ENCODE measurements at regions not wholly inside any gene's neighbourhood (a gene's known extent, or its start where the extent isn't known, plus 50 kb on each side); places are given as distances from the start of the nearest gene placed in this dataset.

DNA sequence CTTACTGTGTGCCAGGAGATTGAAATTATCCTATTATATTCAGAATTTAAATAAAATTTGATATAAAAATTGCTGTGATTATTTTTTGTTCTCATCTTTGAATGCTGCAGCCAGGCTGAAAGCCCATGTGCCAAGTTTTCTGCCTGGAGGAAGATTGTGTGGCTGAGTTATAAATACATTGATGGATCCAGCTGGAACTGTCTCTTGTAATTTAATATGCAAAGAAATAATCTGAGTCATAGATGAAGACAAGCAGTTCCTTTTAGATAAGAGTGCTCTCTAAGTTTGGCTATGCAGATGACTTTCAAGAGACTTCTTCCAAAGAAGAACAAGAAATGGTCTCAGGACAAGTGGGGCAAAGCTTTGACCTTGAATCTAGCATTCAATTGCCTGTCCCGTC lies 871.0 kb downstream of the CDH11 start:
- TF ChIP-seq, protein P1, sequence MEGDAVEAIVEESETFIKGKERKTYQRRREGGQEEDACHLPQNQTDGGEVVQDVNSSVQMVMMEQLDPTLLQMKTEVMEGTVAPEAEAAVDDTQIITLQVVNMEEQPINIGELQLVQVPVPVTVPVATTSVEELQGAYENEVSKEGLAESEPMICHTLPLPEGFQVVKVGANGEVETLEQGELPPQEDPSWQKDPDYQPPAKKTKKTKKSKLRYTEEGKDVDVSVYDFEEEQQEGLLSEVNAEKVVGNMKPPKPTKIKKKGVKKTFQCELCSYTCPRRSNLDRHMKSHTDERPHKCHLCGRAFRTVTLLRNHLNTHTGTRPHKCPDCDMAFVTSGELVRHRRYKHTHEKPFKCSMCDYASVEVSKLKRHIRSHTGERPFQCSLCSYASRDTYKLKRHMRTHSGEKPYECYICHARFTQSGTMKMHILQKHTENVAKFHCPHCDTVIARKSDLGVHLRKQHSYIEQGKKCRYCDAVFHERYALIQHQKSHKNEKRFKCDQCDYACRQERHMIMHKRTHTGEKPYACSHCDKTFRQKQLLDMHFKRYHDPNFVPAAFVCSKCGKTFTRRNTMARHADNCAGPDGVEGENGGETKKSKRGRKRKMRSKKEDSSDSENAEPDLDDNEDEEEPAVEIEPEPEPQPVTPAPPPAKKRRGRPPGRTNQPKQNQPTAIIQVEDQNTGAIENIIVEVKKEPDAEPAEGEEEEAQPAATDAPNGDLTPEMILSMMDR (IDR thresholded peaks at IDR 0.05; ENCODE audit: insufficient read depth, low read depth, low read length): no peak
- DNase-seq (ENCODE audit: low read depth): no peak
- H3K4me3 ChIP-seq (ENCODE audit: low read depth, low read length): no peak overlapping the region

DNA sequence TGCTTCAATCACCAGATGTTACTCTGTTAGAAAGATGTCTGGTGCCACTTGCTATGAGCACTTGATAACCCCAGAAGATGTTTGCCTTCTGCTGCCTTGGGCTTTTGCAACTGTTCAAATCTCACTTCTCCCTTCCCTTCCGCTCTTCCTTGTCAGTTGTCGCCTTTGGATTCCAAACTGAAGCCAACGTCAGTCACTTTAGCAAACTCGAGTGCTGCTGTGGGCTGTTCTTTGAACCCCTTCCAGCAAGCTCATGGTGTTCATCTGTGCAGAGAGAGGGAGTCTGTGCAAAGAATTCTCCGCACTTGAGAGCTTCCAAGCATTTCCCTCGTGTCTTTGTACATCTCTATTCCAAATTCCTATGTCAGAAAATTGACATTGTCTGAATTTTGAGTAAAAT lies 879.4 kb downstream of the CDH11 start:
- TF ChIP-seq, protein P1 (IDR thresholded peaks at IDR 0.05; ENCODE audit: insufficient read depth, low read depth, low read length): no peak
- DNase-seq (ENCODE audit: low read depth): no peak
- no peak overlapping the region for H3K4me3 ChIP-seq (ENCODE audit: low read depth, low read length)

DNA sequence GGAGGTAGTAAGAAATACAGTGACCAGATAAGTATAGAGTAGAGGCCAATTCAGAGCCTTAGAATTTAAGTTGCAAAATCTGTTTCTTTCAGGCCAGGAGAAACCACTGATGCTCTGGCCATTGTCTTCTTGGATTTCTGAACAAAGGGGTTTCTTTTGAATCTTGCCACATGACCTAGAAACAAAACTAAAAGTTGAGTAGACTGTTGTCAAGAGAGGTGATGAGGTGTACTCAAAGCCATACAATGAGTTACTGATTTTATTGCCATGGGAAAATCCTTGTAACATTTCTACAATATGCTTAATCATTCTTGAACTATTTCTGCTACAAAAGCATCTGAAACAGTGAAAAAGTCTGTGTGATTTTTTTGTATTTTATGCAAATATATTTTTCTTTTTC lies 881.3 kb downstream of the CDH11 start:
- H3K4me3 ChIP-seq (ENCODE audit: low read depth, low read length): no peak overlapping the region
- TF ChIP-seq, protein P1 (IDR thresholded peaks at IDR 0.05; ENCODE audit: insufficient read depth, low read depth, low read length): no peak
- no peak for DNase-seq (ENCODE audit: low read depth)

DNA sequence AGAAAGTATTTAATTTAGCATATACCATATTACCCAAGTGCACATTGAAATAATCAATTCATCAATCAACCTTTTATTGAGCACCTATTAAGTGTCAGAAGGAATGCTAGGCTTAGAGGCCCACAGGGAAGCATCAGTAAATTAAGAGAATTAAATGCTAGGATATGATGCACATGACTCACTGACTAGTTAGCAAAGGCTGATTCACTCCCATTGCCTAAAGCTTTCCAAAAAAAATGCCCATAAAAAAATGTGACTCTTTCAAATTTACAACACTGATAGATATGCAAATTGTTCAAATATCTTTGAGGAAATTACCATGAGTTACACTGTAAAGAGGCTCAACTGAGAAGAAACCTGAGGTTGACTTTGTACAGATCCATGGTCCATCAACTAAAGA lies 883.3 kb downstream of the CDH11 start:
- H3K4me3 ChIP-seq (ENCODE audit: low read depth, low read length): no peak overlapping the region
- TF ChIP-seq, protein P1 (IDR thresholded peaks at IDR 0.05; ENCODE audit: insufficient read depth, low read depth, low read length): no peak
- no peak for DNase-seq (ENCODE audit: low read depth)

DNA sequence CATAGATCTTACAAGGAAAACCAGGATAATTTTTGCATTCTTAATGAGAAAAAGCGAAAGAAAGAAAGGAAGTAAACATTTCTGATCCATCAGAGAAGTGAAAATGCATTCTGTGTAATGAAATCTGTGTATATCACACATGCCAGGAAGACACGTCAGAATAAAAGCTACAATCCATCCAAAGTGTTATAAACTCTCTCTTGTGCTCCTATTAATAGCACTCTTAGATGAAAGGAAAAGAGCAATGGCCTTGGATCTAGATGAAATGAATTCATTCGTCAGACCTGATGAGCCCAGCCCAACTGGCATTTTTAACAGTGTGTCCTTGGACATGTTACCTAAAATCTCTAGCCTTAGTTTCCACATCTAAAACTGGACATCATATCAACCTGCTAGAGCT lies 885.5 kb downstream of the CDH11 start:
- no peak for DNase-seq (ENCODE audit: low read depth)
- TF ChIP-seq, protein P1 (IDR thresholded peaks at IDR 0.05; ENCODE audit: insufficient read depth, low read depth, low read length): no peak

DNA sequence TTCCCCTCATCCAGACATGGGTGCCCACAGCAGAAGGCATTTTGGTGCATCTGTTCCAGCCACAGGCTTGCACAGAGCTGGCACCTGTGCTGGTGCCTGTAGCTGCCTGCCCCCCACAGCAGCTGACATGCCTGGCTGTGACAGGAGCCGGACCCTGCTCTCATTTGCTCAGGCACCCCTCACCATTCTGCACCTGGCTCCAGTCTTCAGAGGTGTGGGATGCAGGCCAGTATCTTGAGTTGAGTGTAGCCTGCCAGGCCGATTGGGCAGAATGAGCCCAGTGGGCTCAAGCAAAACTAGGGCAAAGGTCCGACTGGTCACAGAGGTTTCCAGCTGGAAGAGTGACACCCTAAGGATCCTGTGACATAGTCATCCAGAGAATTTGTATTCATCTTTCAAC lies 887.7 kb downstream of the CDH11 start:
- TF ChIP-seq, protein P1 (IDR thresholded peaks at IDR 0.05; ENCODE audit: insufficient read depth, low read depth, low read length): no peak
- no peak for DNase-seq (ENCODE audit: low read depth)
- no peak overlapping the region for H3K4me3 ChIP-seq (ENCODE audit: low read depth, low read length)

More for the DNA sequence above, 885.5 kb downstream of the CDH11 start:
- no peak overlapping the region for H3K4me3 ChIP-seq (ENCODE audit: low read depth, low read length)

DNA sequence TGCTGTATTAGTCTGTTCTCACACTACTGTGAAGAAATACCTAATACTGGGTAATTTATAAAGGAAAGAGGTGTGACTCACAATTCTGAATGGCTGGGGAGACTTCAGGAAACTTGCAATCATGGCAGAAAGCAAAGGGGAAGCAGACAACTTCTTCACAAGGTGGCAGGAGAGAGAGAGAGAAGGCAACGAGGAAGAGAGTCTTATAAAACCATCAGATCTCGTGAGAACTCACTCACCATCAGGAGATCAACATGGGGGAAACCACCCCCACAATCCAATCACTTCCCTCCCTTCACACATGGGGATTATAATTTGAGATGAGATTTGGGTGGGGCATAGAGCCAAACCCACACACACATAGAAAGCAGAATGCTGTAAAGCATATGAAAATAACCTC lies 896.2 kb downstream of the CDH11 start:
- DNase-seq (ENCODE audit: low read depth): no peak
- TF ChIP-seq, protein P1 (IDR thresholded peaks at IDR 0.05; ENCODE audit: insufficient read depth, low read depth, low read length): no peak

More for the DNA sequence above, 896.2 kb downstream of the CDH11 start:
- no peak overlapping the region for H3K4me3 ChIP-seq (ENCODE audit: low read depth, low read length)

Data from fibroblast of villous mesenchyme (primary cell).